H1 (cell line): ENCODE measurements at regions not wholly inside any gene's neighbourhood (a gene's known extent, or its start where the extent isn't known, plus 50 kb on each side); places are given as distances from the start of the nearest gene placed in this dataset.

Experiments used
- CTCF ChIA-PET: fragments of 300-600 bp; sonication (Branson Sonifier 250); formaldehyde crosslinking; loops from one replicate; lab custom pipeline; 2021; ENCODE audit not compliant: partially characterized antibody; lab: Charles Lee
- POLR2A ChIA-PET: fragments of 300-600 bp; sonication (Branson Sonifier 250); formaldehyde crosslinking; loops from one replicate; lab custom pipeline; 2021; ENCODE audit warnings: inconsistent platforms; ENCODE audit not compliant: partially characterized antibody; lab: Charles Lee
- DNase-seq, 2 experiments: peaks; one replicate each; pipeline versions ENCODE4 v3.0.0 to v3.0.0-alpha.2; 2010 to 2022; ENCODE audit warnings: low spot score in 2 of 2, low read depth in 1 of 2, mixed read lengths in 1 of 2
- FAIRE-seq: peaks from 2 replicates; lab custom pipeline; 2011; peaks lifted over from hg19 to GRCh38; lab: Jason Lieb, UNC
- H2AFZ ChIP-seq: 2 replicates; pipeline ENCODE4 v1.8.1; 2012; ENCODE audit warnings: low read length, inconsistent platforms
- H2AK5ac ChIP-seq: 2 replicates; pipeline ENCODE4 v1.6.1; 2013; ENCODE audit warnings: low read depth, low read length
- H2BK120ac ChIP-seq: replicated peaks from 2 replicates; pipeline ENCODE3; 2013; ENCODE audit warnings: low read depth, low read length, inconsistent platforms
- H2BK12ac ChIP-seq: 2 replicates; pipeline ENCODE4 v1.6.1; 2013; ENCODE audit warnings: low read depth, low read length
- H2BK15ac ChIP-seq: 2 replicates; pipeline ENCODE4 v1.6.1; 2013; ENCODE audit warnings: low read length
- H2BK20ac ChIP-seq: 2 replicates; pipeline ENCODE4 v1.6.1; 2013; ENCODE audit warnings: low read length
- H2BK5ac ChIP-seq: 2 replicates; pipeline ENCODE4 v1.6.1; 2013; ENCODE audit warnings: low read depth, low read length
- H3K14ac ChIP-seq: 2 replicates; pipeline ENCODE4 v1.6.1; 2013; ENCODE audit warnings: inconsistent platforms; ENCODE audit not compliant: insufficient read length
- H3K18ac ChIP-seq: 2 replicates; pipeline ENCODE4 v1.6.1; 2013; ENCODE audit warnings: low read length; ENCODE audit errors: extremely low read depth
- H3K23ac ChIP-seq: 2 replicates; pipeline ENCODE4 v1.6.1; 2013; ENCODE audit warnings: inconsistent platforms; ENCODE audit not compliant: insufficient read length
- H3K23me2 ChIP-seq: 2 replicates; pipeline ENCODE4 v1.6.1; 2013; ENCODE audit warnings: low read depth, low read length
- H3K27ac ChIP-seq: 2 replicates; pipeline ENCODE4 v1.6.1; 2011; ENCODE audit warnings: low read depth, low read length, inconsistent platforms
- H3K27me3 ChIP-seq, 4 experiments: replicated peaks in 1 of 4; 1 replicate in 1 of 4; 2 replicates in 3 of 4; pipeline versions ENCODE4 v1.6.1 to v1.8.1; 2011 to 2013; ENCODE audit warnings: low read length in 3 of 4, mild to moderate bottlenecking in 3 of 4, inconsistent platforms in 2 of 4, mixed read lengths in 2 of 4, moderate library complexity in 1 of 4; ENCODE audit not compliant: control insufficient read depth in 3 of 4, insufficient read depth in 3 of 4; ENCODE audit errors: extremely low read depth in 1 of 4
- H3K36me3 ChIP-seq, 4 experiments: 2 replicates each; pipeline versions ENCODE4 v1.6.1 to v1.8.1; 2011 to 2013; ENCODE audit warnings: mild to moderate bottlenecking in 4 of 4, low read length in 3 of 4, moderate library complexity in 2 of 4, control low read depth in 1 of 4, inconsistent platforms in 1 of 4; ENCODE audit not compliant: insufficient read depth in 4 of 4, control insufficient read depth in 2 of 4
- H3K4ac ChIP-seq: replicated peaks from 2 replicates; pipeline ENCODE3; 2013; ENCODE audit warnings: low read length, low read depth, mixed read lengths, inconsistent platforms; ENCODE audit not compliant: insufficient read length
- H3K4me1 ChIP-seq, 4 experiments: replicated peaks in 1 of 4; 1 replicate in 1 of 4; 2 replicates in 3 of 4; pipeline versions ENCODE4 v1.6.1 to v1.8.1; 2011 to 2013; ENCODE audit warnings: low read length in 3 of 4, inconsistent platforms in 2 of 4, mixed read lengths in 1 of 4; ENCODE audit not compliant: insufficient read depth in 4 of 4, control insufficient read depth in 3 of 4
- H3K4me2 ChIP-seq, 2 experiments: 2 replicates each; pipeline versions ENCODE4 v1.6.1 to v1.8.1; 2011 to 2013; ENCODE audit warnings: low read depth in 2 of 2, low read length in 2 of 2, control low read depth in 1 of 2, inconsistent platforms in 1 of 2, mild to moderate bottlenecking in 1 of 2; ENCODE audit not compliant: insufficient read depth in 1 of 2
- H3K4me3 ChIP-seq, 4 experiments: fragments of 200-600, 300-600 bp in 1 of 4; sonication (generic), shearing (Covaris generic), sonication (Bioruptor Twin) in 1 of 4; 2 replicates each; pipeline versions ENCODE4 v1.5.1 to v1.8.1; 2011 to 2016; ENCODE audit warnings: low read length in 4 of 4, low read depth in 3 of 4, control low read depth in 2 of 4, inconsistent platforms in 2 of 4, mild to moderate bottlenecking in 2 of 4, mixed read lengths in 1 of 4, moderate library complexity in 1 of 4; ENCODE audit not compliant: insufficient read depth in 2 of 4; ENCODE audit errors: extremely low read depth in 1 of 4
- H3K56ac ChIP-seq: replicated peaks from 2 replicates; pipeline ENCODE3; 2013; ENCODE audit warnings: low read depth, mild to moderate bottlenecking, mixed read lengths, low read length, inconsistent platforms; ENCODE audit not compliant: insufficient read length
- H3K79me1 ChIP-seq: 2 replicates; pipeline ENCODE4 v1.6.1; 2013; ENCODE audit warnings: low read depth, low read length, control low read depth
- H3K79me2 ChIP-seq, 2 experiments: 2 replicates each; pipeline versions ENCODE4 v1.6.1 to v1.8.1; 2012 to 2013; ENCODE audit warnings: low read length in 2 of 2, mild to moderate bottlenecking in 2 of 2, inconsistent platforms in 1 of 2; ENCODE audit not compliant: insufficient read depth in 2 of 2, control insufficient read depth in 1 of 2
- H3K9ac ChIP-seq, 4 experiments: replicated peaks in 1 of 4; 1 replicate in 1 of 4; 2 replicates in 3 of 4; pipeline versions ENCODE4 v1.6.1 to v1.8.1; 2011 to 2013; ENCODE audit warnings: low read depth in 3 of 4, low read length in 3 of 4, control low read depth in 2 of 4, mild to moderate bottlenecking in 2 of 4, moderate library complexity in 2 of 4, inconsistent platforms in 1 of 4; ENCODE audit errors: extremely low read depth in 1 of 4
- H3K9me3 ChIP-seq, 2 experiments: 2 replicates each; pipeline versions ENCODE4 v1.6.1 to v1.8.1; 2012 to 2013; ENCODE audit warnings: mild to moderate bottlenecking in 2 of 2, moderate library complexity in 2 of 2, control low read depth in 1 of 2, inconsistent platforms in 1 of 2, low read depth in 1 of 2, low read length in 1 of 2, mixed read lengths in 1 of 2; ENCODE audit not compliant: insufficient read depth in 2 of 2
- H4K20me1 ChIP-seq, 2 experiments: replicated peaks in 1 of 2; 2 replicates each; pipeline versions ENCODE3 to v1.8.1; 2011 to 2013; ENCODE audit warnings: inconsistent platforms in 2 of 2, low read length in 2 of 2, mild to moderate bottlenecking in 1 of 2; ENCODE audit not compliant: insufficient read depth in 2 of 2, control insufficient read depth in 1 of 2
- H4K5ac ChIP-seq: 2 replicates; pipeline ENCODE4 v1.6.1; 2013; ENCODE audit warnings: low read length, low read depth, mixed read lengths, inconsistent platforms; ENCODE audit not compliant: insufficient read length
- H4K8ac ChIP-seq: 2 replicates; pipeline ENCODE4 v1.8.0; 2013; ENCODE audit warnings: mild to moderate bottlenecking, moderate library complexity, low read length, inconsistent platforms; ENCODE audit not compliant: insufficient read depth; ENCODE audit errors: extremely low read depth
- H4K91ac ChIP-seq: replicated peaks from 2 replicates; pipeline ENCODE3; 2013; ENCODE audit warnings: low read length, mixed read lengths, inconsistent platforms; ENCODE audit not compliant: insufficient read length
- CBX8 ChIP-seq: fragments of 300-800, 300-1000 bp; sonication (generic); IDR thresholded peaks from 2 replicates; pipeline ENCODE4 v1.7.1; 2016; ENCODE audit warnings: low read depth, low read length, borderline replicate concordance
- RAD21 ChIP-seq, 2 experiments: IDR thresholded peaks in 1 of 2; conservative IDR thresholded peaks in 1 of 2; 2 replicates each; pipeline ENCODE4 v1.6.1; 2011; ENCODE audit warnings: low read depth in 2 of 2, low read length in 2 of 2, improper control_type of control experiment in 1 of 2, inconsistent platforms in 1 of 2, mild to moderate bottlenecking in 1 of 2, moderate library complexity in 1 of 2
- WGBS, 2 experiments: shearing (Covaris generic) in 1 of 2; methylation state at CpG; one replicate each; pipeline versions ENCODE4 v1.1.6 to v1.1.7; 2013 to 2015; ENCODE audit warnings: low lambda C conversion rate in 2 of 2, mixed read lengths in 2 of 2, inconsistent platforms in 1 of 2, low coverage in 1 of 2, missing lambda C conversion rate in 1 of 2; ENCODE audit not compliant: insufficient replicate concordance in 2 of 2, insufficient coverage in 1 of 2, insufficient read length in 1 of 2; ENCODE audit errors: extremely low coverage in 1 of 2, missing lambda C conversion rate in 1 of 2; 5-methylcytosine and 5-hydroxymethylcytosine counted together
- TF ChIP-seq, protein P1 (sequence below), 3 experiments: IDR thresholded peaks; 1 replicate in 2 of 3; 2 replicates in 1 of 3; pipeline versions ENCODE4 v1.5.1 to v1.6.1; 2011; ENCODE audit warnings: low read length in 3 of 3, mild to moderate bottlenecking in 3 of 3, inconsistent platforms in 2 of 3, low read depth in 1 of 3, moderate library complexity in 1 of 3; ENCODE audit not compliant: insufficient read depth in 1 of 3; ENCODE audit errors: control extremely low read depth in 1 of 3

- Histone ChIP-seq H3K79me1 (no peaks in the 10 kb centered on the region), H2BK12ac (no peak overlapping the region), H4K91ac (no peak overlapping the region), H2BK15ac (no peak overlapping the region), H4K5ac (no peak overlapping the region), H3K36me3 (no peaks in the 10 kb centered on the region), H3K23me2 (no peaks in the 10 kb centered on the region), H3K4ac (no peak overlapping the region), H4K8ac (no peak overlapping the region), H2BK120ac (no peak overlapping the region), H3K27ac (no peak overlapping the region), H3K18ac (no peak overlapping the region), H3K56ac (no peak overlapping the region), H2AK5ac (no peak overlapping the region)
- no peak for FAIRE-seq
- WGBS, 2 experiments = 80% methylated on average over 3 of the region's 3 CpGs; no CpG with 5 or more reads in 1 of the 2 experiments
- peak; percentile 31 to 39; a peak in 2 of 4 replicates for TF ChIP-seq RAD21 (IDR thresholded peaks at IDR 0.05 in 1 of 2, conservative IDR thresholded peaks at IDR 0.05 in 1 of 2; ENCODE audit: low read depth in 2 of 2, low read length in 2 of 2)
- no peak for TF ChIP-seq CBX8
- TF ChIP-seq, protein P1, sequence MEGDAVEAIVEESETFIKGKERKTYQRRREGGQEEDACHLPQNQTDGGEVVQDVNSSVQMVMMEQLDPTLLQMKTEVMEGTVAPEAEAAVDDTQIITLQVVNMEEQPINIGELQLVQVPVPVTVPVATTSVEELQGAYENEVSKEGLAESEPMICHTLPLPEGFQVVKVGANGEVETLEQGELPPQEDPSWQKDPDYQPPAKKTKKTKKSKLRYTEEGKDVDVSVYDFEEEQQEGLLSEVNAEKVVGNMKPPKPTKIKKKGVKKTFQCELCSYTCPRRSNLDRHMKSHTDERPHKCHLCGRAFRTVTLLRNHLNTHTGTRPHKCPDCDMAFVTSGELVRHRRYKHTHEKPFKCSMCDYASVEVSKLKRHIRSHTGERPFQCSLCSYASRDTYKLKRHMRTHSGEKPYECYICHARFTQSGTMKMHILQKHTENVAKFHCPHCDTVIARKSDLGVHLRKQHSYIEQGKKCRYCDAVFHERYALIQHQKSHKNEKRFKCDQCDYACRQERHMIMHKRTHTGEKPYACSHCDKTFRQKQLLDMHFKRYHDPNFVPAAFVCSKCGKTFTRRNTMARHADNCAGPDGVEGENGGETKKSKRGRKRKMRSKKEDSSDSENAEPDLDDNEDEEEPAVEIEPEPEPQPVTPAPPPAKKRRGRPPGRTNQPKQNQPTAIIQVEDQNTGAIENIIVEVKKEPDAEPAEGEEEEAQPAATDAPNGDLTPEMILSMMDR (IDR thresholded peaks at IDR 0.05; ENCODE audit: control extremely low read depth in 1 of 3, insufficient read depth in 1 of 3, low read depth in 1 of 3, low read length in 3 of 3) = peak in 2 of 3 experiments; percentile 3 to 14; a peak in 2 of 4 replicates
- TF ChIP-seq, all 59 proteins: peak for 2
- no peak for DNase-seq
- H3K4me1 ChIP-seq = no peaks in the 10 kb centered on the region
- no peak overlapping the region for H2BK20ac ChIP-seq
- no peak overlapping the region for H3K9ac ChIP-seq
- no peaks in the 10 kb centered on the region for H3K79me2 ChIP-seq
- no peaks in the 10 kb centered on the region for H3K9me3 ChIP-seq
- H3K4me3 ChIP-seq = no peak overlapping the region
- no peaks in the 10 kb centered on the region for H4K20me1 ChIP-seq
- POLR2A ChIA-PET = no interaction called here
- H3K23ac ChIP-seq = no peak overlapping the region
- H3K14ac ChIP-seq = no peak overlapping the region
- H2BK5ac ChIP-seq = no peak overlapping the region
- H3K4me2 ChIP-seq = no peak overlapping the region
- no peaks in the 10 kb centered on the region for H3K27me3 ChIP-seq
- no peak overlapping the region for H2AFZ ChIP-seq
- CTCF ChIA-PET = no interaction called here
Measured at GRCh38 chr6:88359530-88360202, 193.5 kb upstream of the CNR1 start.
